ENCODE measurements at regions not wholly inside any gene's neighbourhood (a gene's known extent, or its start where the extent isn't known, plus 50 kb on each side); places are given as distances from the start of the nearest gene placed in this dataset.

DNA sequence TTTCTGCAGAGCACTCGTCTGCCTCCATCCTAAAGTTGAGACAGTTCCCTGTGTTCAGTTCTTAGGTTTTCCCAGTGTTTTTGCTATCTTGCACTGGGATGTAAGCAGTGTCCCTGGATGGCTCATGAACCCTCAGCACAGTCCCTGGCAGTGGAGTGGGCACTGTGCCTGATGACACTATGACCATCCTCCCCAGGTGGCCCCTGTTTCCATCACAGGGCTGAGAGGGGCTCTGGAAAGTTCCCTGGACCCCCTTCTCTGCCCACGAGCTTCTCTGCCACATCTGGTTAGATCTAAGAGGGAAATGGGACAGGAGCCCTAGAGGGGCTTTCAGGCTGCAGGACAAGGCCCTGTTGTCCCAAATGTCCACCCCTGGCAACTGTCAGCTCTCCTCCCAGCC is 249.8 kb upstream of the SFSWAP start:
- no peaks in the 10 kb centered on the region for H3K4me1 ChIP-seq (replicated peaks in 1 of 4; ENCODE audit: control insufficient read depth in 3 of 4, insufficient read depth in 4 of 4, low read length in 3 of 4)
- H4K20me1 ChIP-seq (replicated peaks in 1 of 2; ENCODE audit: control insufficient read depth in 1 of 2, insufficient read depth in 2 of 2, low read length in 2 of 2) = no peaks in the 10 kb centered on the region
- POLR2A ChIA-PET (ENCODE audit: partially characterized antibody) = no interaction called here
- no peaks in the 10 kb centered on the region for H3K23me2 ChIP-seq (ENCODE audit: low read depth, low read length)
- no peak overlapping the region for H2BK15ac ChIP-seq (ENCODE audit: low read length)
- CTCF ChIA-PET (ENCODE audit: partially characterized antibody) = interaction anchor here (1.2 kb wide), 1 partner anchor 9 kb away, joined by 4 read pairs; no protein-coding TSS in a partner anchor
- H3K23ac ChIP-seq (ENCODE audit: insufficient read length) = no peak overlapping the region
- no peaks in the 10 kb centered on the region for H3K79me2 ChIP-seq (ENCODE audit: control insufficient read depth in 1 of 2, insufficient read depth in 2 of 2, low read length in 2 of 2)
- H2BK5ac ChIP-seq (ENCODE audit: low read depth, low read length) = no peak overlapping the region
- H2BK120ac ChIP-seq (replicated peaks; ENCODE audit: low read depth, low read length) = no peak overlapping the region
- H2BK12ac ChIP-seq (ENCODE audit: low read depth, low read length) = no peak overlapping the region
- DNase-seq (ENCODE audit: low read depth in 1 of 2, low spot score in 2 of 2) (no peak), FAIRE-seq (no peak)
- no peak overlapping the region for H3K27ac ChIP-seq (ENCODE audit: low read depth, low read length)
- no peak for TF ChIP-seq TAF1 (IDR thresholded peaks at IDR 0.05; ENCODE audit: low read depth, low read length)
- TF ChIP-seq POLR2A (IDR thresholded peaks at IDR 0.05; ENCODE audit: control extremely low read depth in 1 of 2, low read depth in 2 of 2, low read length in 2 of 2) = no peak
- no peak for TF ChIP-seq CREB1 (IDR thresholded peaks at IDR 0.05)
- TF ChIP-seq CBX5 (IDR thresholded peaks at IDR 0.05; ENCODE audit: low read depth, low read length) = no peak
- no peak for TF ChIP-seq NRF1 (IDR thresholded peaks at IDR 0.05; ENCODE audit: low read depth, low read length)
- TF ChIP-seq EZH2 (IDR thresholded peaks at IDR 0.05; ENCODE audit: low read depth, low read length, severe bottlenecking) = no peak
- H3K79me1 ChIP-seq (ENCODE audit: low read depth, low read length) = no peaks in the 10 kb centered on the region
- H4K91ac ChIP-seq (replicated peaks; ENCODE audit: insufficient read length, low read length) = no peak overlapping the region
- H3K27me3 ChIP-seq (replicated peaks in 1 of 4; ENCODE audit: control insufficient read depth in 3 of 4, extremely low read depth in 1 of 4, insufficient read depth in 3 of 4, low read length in 3 of 4) = no peaks in the 10 kb centered on the region
- H3K4me3 ChIP-seq (ENCODE audit: extremely low read depth in 1 of 4, insufficient read depth in 2 of 4, low read depth in 3 of 4, low read length in 4 of 4) = no peak overlapping the region
- H3K4me2 ChIP-seq (ENCODE audit: insufficient read depth in 1 of 2, low read depth in 2 of 2, low read length in 2 of 2) = no peak overlapping the region
- no peak overlapping the region for H4K5ac ChIP-seq (ENCODE audit: insufficient read length, low read depth, low read length)
- no peak overlapping the region for H3K4ac ChIP-seq (replicated peaks; ENCODE audit: insufficient read length, low read depth, low read length)
- H2BK20ac ChIP-seq (ENCODE audit: low read length) = no peak overlapping the region
- WGBS, 2 experiments (ENCODE audit: extremely low coverage in 1 of 2, insufficient coverage in 1 of 2, insufficient read length in 1 of 2, insufficient replicate concordance in 2 of 2, low coverage in 1 of 2, low lambda C conversion rate in 2 of 2, missing lambda C conversion rate in 1 of 2) = 93% methylated on average over 2 of the region's 2 CpGs; no CpG with 5 or more reads in 1 of the 2 experiments
- no peak overlapping the region for H2AFZ ChIP-seq (ENCODE audit: low read length)
- no peak overlapping the region for H3K18ac ChIP-seq (ENCODE audit: extremely low read depth, low read length)
- no peak overlapping the region for H3K14ac ChIP-seq (ENCODE audit: insufficient read length)
- H3K9ac ChIP-seq (replicated peaks in 1 of 4; ENCODE audit: extremely low read depth in 1 of 4, low read depth in 3 of 4, low read length in 3 of 4) = no peak overlapping the region
- H3K9me3 ChIP-seq (ENCODE audit: insufficient read depth in 2 of 2, low read depth in 1 of 2, low read length in 1 of 2) = no peaks in the 10 kb centered on the region
- H4K8ac ChIP-seq (ENCODE audit: extremely low read depth, insufficient read depth, low read length) = no peak overlapping the region
- H2AK5ac ChIP-seq (ENCODE audit: low read depth, low read length) = no peak overlapping the region
- no peaks in the 10 kb centered on the region for H3K36me3 ChIP-seq (ENCODE audit: control insufficient read depth in 2 of 4, insufficient read depth in 4 of 4, low read length in 3 of 4)
- no peak overlapping the region for H3K56ac ChIP-seq (replicated peaks; ENCODE audit: insufficient read length, low read depth, low read length)

Measured in H1 (cell line).